Neutrophil (primary cell): ENCODE measurements at regions not wholly inside any gene's neighbourhood (a gene's known extent, or its start where the extent isn't known, plus 50 kb on each side); places are given as distances from the start of the nearest gene placed in this dataset.
"Not testable (repeated sequence)": the region's sequence is repeated elsewhere in the genome, so short reads cannot be mapped to it uniquely, and the experiment has no call there.

Experiments used
- H3K27ac ChIP-seq: fragments of 200-600 bp; sonication (generic); 2 replicates; pipeline ENCODE4 v1.5.1; 2016; ENCODE audit warnings: mild to moderate bottlenecking, moderate library complexity
- H3K27me3 ChIP-seq: fragments of 200-600 bp; sonication (generic); 2 replicates; pipeline ENCODE4 v1.6.0; 2016; ENCODE audit warnings: mild to moderate bottlenecking
- H3K36me3 ChIP-seq: fragments of 200-600 bp; sonication (generic); 2 replicates; pipeline ENCODE4 v1.5.1; 2017
- H3K4me1 ChIP-seq, 2 experiments: fragments of 200-600 bp in 1 of 2; sonication (generic) in 1 of 2; 1 replicate in 1 of 2; 2 replicates in 1 of 2; pipeline versions ENCODE4 v1.5.1 to v1.6.1; 2013 to 2016; ENCODE audit warnings: low read depth in 1 of 2, low read length in 1 of 2, mild to moderate bottlenecking in 1 of 2, moderate library complexity in 1 of 2; ENCODE audit not compliant: control insufficient read depth in 1 of 2, insufficient read depth in 1 of 2
- H3K4me3 ChIP-seq, 2 experiments: fragments of 200-600 bp in 1 of 2; sonication (generic) in 1 of 2; 1 replicate in 1 of 2; 2 replicates in 1 of 2; pipeline ENCODE4 v1.5.1; 2013 to 2016; ENCODE audit warnings: low read depth in 1 of 2, low read length in 1 of 2, mild to moderate bottlenecking in 1 of 2, moderate library complexity in 1 of 2
- H3K9me3 ChIP-seq: fragments of 200-600 bp; sonication (generic); 2 replicates; pipeline ENCODE4 v1.5.1; 2016
- TF ChIP-seq, protein P1 (sequence below): fragments of 200-600 bp; sonication (generic); IDR thresholded peaks from 2 replicates; pipeline ENCODE4 v1.5.1; 2016; ENCODE audit warnings: antibody characterized with exemption

DNA sequence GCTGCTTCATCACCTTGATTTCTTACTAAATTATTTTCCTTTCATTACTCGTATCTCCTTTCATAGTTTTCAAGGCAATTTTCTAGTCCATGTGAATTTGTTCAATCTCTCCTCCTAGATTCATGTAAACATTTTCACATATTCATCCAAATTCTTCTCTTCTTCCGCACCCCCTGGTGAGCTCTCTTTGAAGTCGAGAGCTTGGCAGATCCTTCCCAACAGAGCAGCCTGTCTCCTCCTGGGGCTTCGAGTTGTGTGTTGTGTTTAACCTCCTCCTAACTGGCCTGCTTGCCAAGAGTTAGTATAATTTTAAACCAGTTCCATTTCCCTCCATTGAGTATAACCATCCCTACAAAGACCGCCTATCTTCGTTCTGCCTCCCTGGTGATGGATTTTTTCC is 272.4 kb upstream of the CELF2 start:
- H3K4me1 ChIP-seq: no peaks in the 10 kb centered on the region
- TF ChIP-seq, protein P1, sequence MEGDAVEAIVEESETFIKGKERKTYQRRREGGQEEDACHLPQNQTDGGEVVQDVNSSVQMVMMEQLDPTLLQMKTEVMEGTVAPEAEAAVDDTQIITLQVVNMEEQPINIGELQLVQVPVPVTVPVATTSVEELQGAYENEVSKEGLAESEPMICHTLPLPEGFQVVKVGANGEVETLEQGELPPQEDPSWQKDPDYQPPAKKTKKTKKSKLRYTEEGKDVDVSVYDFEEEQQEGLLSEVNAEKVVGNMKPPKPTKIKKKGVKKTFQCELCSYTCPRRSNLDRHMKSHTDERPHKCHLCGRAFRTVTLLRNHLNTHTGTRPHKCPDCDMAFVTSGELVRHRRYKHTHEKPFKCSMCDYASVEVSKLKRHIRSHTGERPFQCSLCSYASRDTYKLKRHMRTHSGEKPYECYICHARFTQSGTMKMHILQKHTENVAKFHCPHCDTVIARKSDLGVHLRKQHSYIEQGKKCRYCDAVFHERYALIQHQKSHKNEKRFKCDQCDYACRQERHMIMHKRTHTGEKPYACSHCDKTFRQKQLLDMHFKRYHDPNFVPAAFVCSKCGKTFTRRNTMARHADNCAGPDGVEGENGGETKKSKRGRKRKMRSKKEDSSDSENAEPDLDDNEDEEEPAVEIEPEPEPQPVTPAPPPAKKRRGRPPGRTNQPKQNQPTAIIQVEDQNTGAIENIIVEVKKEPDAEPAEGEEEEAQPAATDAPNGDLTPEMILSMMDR: no peak
- no peaks in the 10 kb centered on the region for H3K36me3 ChIP-seq
- H3K27ac ChIP-seq: no peak overlapping the region
- no peaks in the 10 kb centered on the region for H3K27me3 ChIP-seq
- no peak overlapping the region for H3K4me3 ChIP-seq
- no peaks in the 10 kb centered on the region for H3K9me3 ChIP-seq

DNA sequence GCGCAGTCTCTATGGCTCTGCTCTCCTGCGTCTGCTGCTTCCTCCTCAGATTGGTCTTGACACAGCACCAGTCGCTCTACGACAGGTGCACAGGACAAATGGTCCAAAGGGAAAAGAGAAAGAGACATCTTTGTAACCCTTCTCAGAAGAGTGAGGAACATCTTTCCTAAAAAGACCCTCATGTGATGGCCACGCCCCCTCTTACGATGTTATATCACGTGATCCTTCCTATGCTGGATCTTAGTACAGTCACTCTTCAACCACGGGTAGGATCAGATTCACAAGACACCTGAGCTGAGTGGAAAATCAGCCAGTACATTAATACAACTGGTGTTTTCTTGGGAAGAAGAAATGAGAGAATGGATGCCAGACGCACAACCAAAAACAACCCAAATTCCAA is 262.2 kb upstream of the CELF2 start:
- TF ChIP-seq, protein P1: no peak
- Histone ChIP-seq H3K27me3 (no peaks in the 10 kb centered on the region), H3K36me3 (no peaks in the 10 kb centered on the region)

DNA sequence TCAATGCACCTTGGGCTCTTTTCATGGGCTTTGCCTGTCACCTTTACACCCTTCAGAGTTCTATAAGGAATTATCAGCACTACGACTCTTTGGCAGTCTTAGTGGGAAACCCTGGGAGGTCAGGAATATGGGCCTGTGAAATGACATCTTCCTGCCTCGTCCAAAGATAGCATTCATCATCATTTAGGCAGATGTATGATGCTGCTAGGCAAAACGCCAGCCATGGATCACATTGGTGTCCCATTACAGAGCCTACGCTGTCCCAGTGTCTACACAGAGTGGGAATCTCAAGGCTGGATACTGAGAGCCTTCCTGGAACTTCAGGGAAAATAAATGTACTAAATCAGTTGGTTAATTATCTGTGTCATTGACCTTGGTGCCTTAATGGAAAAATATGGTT is 259.4 kb upstream of the CELF2 start:
- no peak overlapping the region for H3K4me3 ChIP-seq
- H3K27me3 ChIP-seq: peaks cover 2% of the 10 kb centered on the region
- no peak overlapping the region for H3K27ac ChIP-seq
- no peaks in the 10 kb centered on the region for H3K36me3 ChIP-seq
- H3K9me3 ChIP-seq: no peaks in the 10 kb centered on the region
- no peaks in the 10 kb centered on the region for H3K4me1 ChIP-seq
- TF ChIP-seq, protein P1: no peak

More for the DNA sequence above, 262.2 kb upstream of the CELF2 start:
- H3K4me1 ChIP-seq: no peaks in the 10 kb centered on the region
- H3K27ac ChIP-seq: no peak overlapping the region
- no peak overlapping the region for H3K4me3 ChIP-seq
- H3K9me3 ChIP-seq: no peaks in the 10 kb centered on the region

DNA sequence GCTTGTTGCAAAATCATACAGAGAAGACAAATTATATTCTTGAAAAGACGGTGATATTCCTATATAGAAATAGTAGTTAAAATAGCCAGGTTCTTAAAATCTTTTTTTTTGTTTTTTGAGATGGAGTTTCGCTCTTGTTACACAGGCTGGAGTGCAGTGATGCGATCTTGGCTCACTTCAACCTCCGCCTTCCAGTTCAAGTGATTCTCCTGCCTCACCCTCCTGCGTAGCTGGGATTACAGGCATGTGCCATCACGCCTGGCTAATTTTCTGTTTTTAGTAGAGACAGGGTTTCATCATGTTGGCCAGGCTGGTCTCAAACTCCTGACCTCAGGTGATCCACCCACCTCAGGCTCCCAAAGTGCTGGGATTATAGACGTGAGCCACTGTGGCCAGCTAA is 257.9 kb upstream of the CELF2 start:
- not testable (repeated sequence) for H3K4me1 ChIP-seq, H3K36me3 ChIP-seq, H3K4me3 ChIP-seq, H3K27me3 ChIP-seq, H3K27ac ChIP-seq, H3K9me3 ChIP-seq

DNA sequence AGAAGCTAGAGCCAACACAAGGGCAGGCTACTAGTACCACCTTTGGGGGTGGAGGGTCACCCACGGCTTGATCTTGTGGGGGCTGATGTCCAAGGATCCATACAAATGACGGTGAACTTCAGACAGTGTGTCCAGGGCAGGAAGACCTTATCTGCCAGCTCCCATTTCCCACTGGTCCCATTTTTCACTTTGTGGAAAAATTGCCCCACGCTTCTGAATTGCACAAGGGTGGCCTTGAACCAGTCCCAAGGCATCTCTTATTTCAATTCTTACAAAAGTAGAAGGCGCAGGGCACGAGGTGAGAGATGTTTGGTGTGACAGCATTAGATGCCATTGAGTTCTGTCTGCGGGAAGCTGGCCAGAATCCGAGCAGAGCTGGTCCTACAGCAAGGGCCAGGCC is 252.7 kb upstream of the CELF2 start:
- Histone ChIP-seq H3K27ac (no peak overlapping the region), H3K9me3 (no peaks in the 10 kb centered on the region), H3K27me3 (peaks cover 6% of the 10 kb centered on the region), H3K4me1 (no peaks in the 10 kb centered on the region), H3K36me3 (no peaks in the 10 kb centered on the region), H3K4me3 (no peak overlapping the region)
- TF ChIP-seq, protein P1: no peak

DNA sequence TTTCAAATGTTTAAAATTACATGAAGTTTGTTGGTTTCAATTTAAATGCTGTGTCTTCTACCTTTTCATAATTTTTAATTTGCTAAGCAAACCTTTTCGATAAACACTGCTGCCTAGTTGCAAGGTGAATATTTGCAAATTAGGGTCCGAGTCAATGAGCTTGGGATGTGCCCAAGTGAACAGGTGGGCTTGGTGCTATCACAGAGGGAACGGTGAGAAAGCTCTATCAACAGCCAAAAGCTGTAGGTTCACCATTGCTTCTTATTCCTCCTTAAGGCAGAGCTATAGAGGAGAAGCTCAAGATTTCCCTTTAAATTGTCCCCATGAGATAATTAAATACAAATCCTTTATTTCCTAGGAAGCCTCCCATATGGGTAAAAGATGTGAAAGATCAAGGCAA is 245.3 kb upstream of the CELF2 start:
- no peaks in the 10 kb centered on the region for H3K36me3 ChIP-seq
- no peaks in the 10 kb centered on the region for H3K4me1 ChIP-seq
- no peaks in the 10 kb centered on the region for H3K9me3 ChIP-seq
- H3K27me3 ChIP-seq: peaks cover 5% of the 10 kb centered on the region
- TF ChIP-seq, protein P1: no peak
- H3K4me3 ChIP-seq: no peak overlapping the region
- H3K27ac ChIP-seq: no peak overlapping the region
